Activated T-cell treated with anti-CD3 and anti-CD28 coated beads, Interleukin-2, amount 50 U/mL, for 1 hour (primary cell): ENCODE measurements at regions not wholly inside any gene's neighbourhood (a gene's known extent, or its start where the extent isn't known, plus 50 kb on each side); places are given as distances from the start of the nearest gene placed in this dataset.
"Not testable (repeated sequence)": the region's sequence is repeated elsewhere in the genome, so short reads cannot be mapped to it uniquely, and the experiment has no call there.

Experiments
- DNase-seq: peaks from one replicate; pipeline ENCODE4 v3.0.0-alpha.2; 2020

GRCh38 chr6:85356743-85357142 is 93.1 kb upstream of the NT5E start:
- DNase-seq: not testable (repeated sequence)

GRCh38 chr6:85355816-85356215 is 94.1 kb upstream of the NT5E start:
- DNase-seq: no peak

- peak; percentile 65 for DNase-seq
Observed at GRCh38 chr6:85354761-85355618, 94.9 kb upstream of the NT5E start.

- DNase-seq: no peak
Observed at GRCh38 chr6:85353012-85353411, 96.9 kb upstream of the NT5E start.

- DNase-seq: no peak
Observed at GRCh38 chr6:85348643-85349042, 101.2 kb upstream of the NT5E start.

GRCh38 chr6:85347812-85348211 is 102.1 kb upstream of the NT5E start:
- DNase-seq: no peak

- DNase-seq: no peak
Observed at GRCh38 chr6:85346196-85346595, 103.7 kb upstream of the NT5E start.

- DNase-seq: no peak
Observed at GRCh38 chr6:85344996-85345395, 104.9 kb upstream of the NT5E start.

- no peak for DNase-seq
Observed at GRCh38 chr6:85343428-85343827, 106.5 kb upstream of the NT5E start.

- no peak for DNase-seq
Observed at GRCh38 chr6:85329196-85329595, 120.7 kb upstream of the NT5E start.

- DNase-seq: not testable (repeated sequence)
Observed at GRCh38 chr6:85325811-85326210, 124.1 kb upstream of the NT5E start.

- peak; percentile 58 for DNase-seq
Observed at GRCh38 chr6:85323435-85324040, 126.3 kb upstream of the NT5E start.

GRCh38 chr6:85322446-85323105 is 127.3 kb upstream of the NT5E start:
- no peak for DNase-seq

- DNase-seq: no peak
Observed at GRCh38 chr6:85321906-85322305, 128.0 kb upstream of the NT5E start.

- no peak for DNase-seq
Observed at GRCh38 chr6:85314586-85314985, 135.3 kb upstream of the NT5E start.

- DNase-seq: no peak
Observed at GRCh38 chr6:85300581-85300980, 149.3 kb upstream of the NT5E start.

GRCh38 chr6:85298553-85298952 is 151.3 kb upstream of the NT5E start:
- DNase-seq: no peak

- no peak for DNase-seq
Observed at GRCh38 chr6:85291326-85291725, 158.6 kb upstream of the NT5E start.

GRCh38 chr6:85287654-85288053 is 162.2 kb upstream of the NT5E start:
- no peak for DNase-seq

- DNase-seq: no peak
Observed at GRCh38 chr6:85287158-85287557, 162.7 kb upstream of the NT5E start.

- DNase-seq: not testable (repeated sequence)
Observed at GRCh38 chr6:85286507-85286906, 163.4 kb upstream of the NT5E start.

- DNase-seq: no peak
Observed at GRCh38 chr6:85285934-85286333, 163.9 kb upstream of the NT5E start.

GRCh38 chr6:85285114-85285513 is 164.8 kb upstream of the NT5E start:
- no peak for DNase-seq

GRCh38 chr6:85283436-85283835 is 166.4 kb upstream of the NT5E start:
- no peak for DNase-seq
